Hematopoietic multipotent progenitor cell treated with erythropoietin and hydrocortisone succinate and interleukin-3 and kit ligand, for 6 days (in vitro differentiated cells): ENCODE measurements at regions not wholly inside any gene's neighbourhood (a gene's known extent, or its start where the extent isn't known, plus 50 kb on each side); places are given as distances from the start of the nearest gene placed in this dataset.

Experiments
- DNase-seq: peaks from one replicate; pipeline ENCODE4 v3.0.0-alpha.2; 2015

GRCh38 chr7:135827391-135827790 is 78.8 kb upstream of the FAM180A start:
- DNase-seq = no peak

- no peak for DNase-seq
Measured at GRCh38 chr7:135825406-135825805, 76.8 kb upstream of the FAM180A start.

- no peak for DNase-seq
Measured at GRCh38 chr7:135822376-135822775, 73.8 kb upstream of the FAM180A start.

GRCh38 chr7:135817583-135817982 is 69.0 kb upstream of the FAM180A start:
- no peak for DNase-seq

- no peak for DNase-seq
Measured at GRCh38 chr7:135815033-135815432, 66.4 kb upstream of the FAM180A start.

- DNase-seq = no peak
Measured at GRCh38 chr7:135812148-135812547, 63.5 kb upstream of the FAM180A start.

GRCh38 chr7:135811506-135811905 is 62.9 kb upstream of the FAM180A start:
- no peak for DNase-seq

- DNase-seq = no peak
Measured at GRCh38 chr7:135808206-135808605, 59.6 kb upstream of the FAM180A start.

GRCh38 chr7:135803143-135803542 is 54.5 kb upstream of the FAM180A start:
- no peak for DNase-seq

- no peak for DNase-seq
Measured at GRCh38 chr7:135802697-135803096, 54.1 kb upstream of the FAM180A start.

- no peak for DNase-seq
Measured at GRCh38 chr7:135801877-135802276, 53.3 kb upstream of the FAM180A start.

GRCh38 chr7:135801045-135801693 is 52.6 kb upstream of the FAM180A start:
- peak; percentile 90 for DNase-seq

GRCh38 chr7:135800560-135800959 is 51.9 kb upstream of the FAM180A start:
- DNase-seq = no peak

- no peak for DNase-seq
Measured at GRCh38 chr7:135799881-135800280, 51.3 kb upstream of the FAM180A start.
